KMS-11 (cell line): ENCODE measurements at regions not wholly inside any gene's neighbourhood (a gene's known extent, or its start where the extent isn't known, plus 50 kb on each side); places are given as distances from the start of the nearest gene placed in this dataset.

Experiments
- H2AFZ ChIP-seq: fragments of 200-600 bp; sonication (generic); 2 replicates; pipeline ENCODE4 v1.6.1; 2016; ENCODE audit warnings: antibody characterized with exemption, mixed run types, low read depth
- H3K27ac ChIP-seq: fragments of 200-600 bp; sonication (generic); 2 replicates; pipeline ENCODE4 v1.6.1; 2016; ENCODE audit warnings: mild to moderate bottlenecking, mixed run types
- H3K27me3 ChIP-seq: fragments of 200-600 bp; sonication (generic); 2 replicates; pipeline ENCODE4 v1.6.1; 2017; ENCODE audit warnings: mild to moderate bottlenecking, low read depth, mixed run types, moderate library complexity; ENCODE audit not compliant: insufficient read depth
- H3K36me3 ChIP-seq: fragments of 200-600 bp; sonication (generic); 2 replicates; pipeline ENCODE4 v1.6.1; 2017; ENCODE audit warnings: mild to moderate bottlenecking, mixed run types; ENCODE audit not compliant: insufficient read depth
- H3K4me1 ChIP-seq: fragments of 200-600 bp; sonication (generic); 2 replicates; pipeline ENCODE4 v1.6.1; 2016; ENCODE audit warnings: mild to moderate bottlenecking, low read depth, mixed run types; ENCODE audit not compliant: poor library complexity, severe bottlenecking
- H3K4me2 ChIP-seq: fragments of 200-600 bp; sonication (generic); 2 replicates; pipeline ENCODE4 v1.7.0; 2016; ENCODE audit warnings: mild to moderate bottlenecking, mixed run types
- H3K4me3 ChIP-seq: fragments of 200-600 bp; sonication (generic); IDR thresholded peaks from 2 replicates; pipeline ENCODE4 v1.6.1; 2017; ENCODE audit warnings: low read depth, low read length, mixed read lengths; ENCODE audit not compliant: insufficient read depth
- H3K79me2 ChIP-seq: fragments of 200-600 bp; sonication (generic); 2 replicates; pipeline ENCODE4 v1.6.1; 2016; ENCODE audit warnings: low read depth, mixed run types; ENCODE audit not compliant: insufficient read depth
- H3K9ac ChIP-seq: fragments of 200-600 bp; sonication (generic); 2 replicates; pipeline ENCODE4 v1.6.1; 2016; ENCODE audit warnings: mild to moderate bottlenecking, mixed run types
- H4K20me1 ChIP-seq: fragments of 200-600 bp; sonication (generic); 2 replicates; pipeline ENCODE4 v1.6.1; 2016; ENCODE audit warnings: mild to moderate bottlenecking, mixed run types; ENCODE audit not compliant: insufficient read depth
- TF ChIP-seq, protein P1 (sequence below): fragments of 200-600 bp; sonication (generic); conservative IDR thresholded peaks from 2 replicates; pipeline ENCODE4 v1.6.1; 2017; ENCODE audit warnings: low read depth, mild to moderate bottlenecking, antibody characterized with exemption, low read length, moderate library complexity, mixed read lengths

DNA sequence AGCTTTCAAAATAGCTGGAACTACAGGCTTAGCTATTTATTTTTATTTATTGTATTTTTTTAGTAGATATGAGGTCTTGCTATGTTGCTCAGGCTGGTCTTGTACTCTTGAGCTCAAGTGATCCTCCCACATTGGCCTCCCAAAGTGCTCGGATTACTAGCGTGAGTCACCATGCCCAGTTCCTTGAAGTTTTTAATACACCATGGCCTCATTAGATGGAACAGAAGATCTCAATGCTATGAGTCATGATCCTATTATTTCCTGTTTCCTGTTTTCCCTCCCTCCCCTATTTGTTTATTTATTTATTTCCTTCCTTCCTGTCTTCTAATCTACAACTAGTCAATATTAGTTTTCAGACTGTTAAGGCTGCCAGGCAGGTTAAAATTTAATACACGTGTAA lies 309.0 kb downstream of the CMPK2 start:
- TF ChIP-seq, protein P1, sequence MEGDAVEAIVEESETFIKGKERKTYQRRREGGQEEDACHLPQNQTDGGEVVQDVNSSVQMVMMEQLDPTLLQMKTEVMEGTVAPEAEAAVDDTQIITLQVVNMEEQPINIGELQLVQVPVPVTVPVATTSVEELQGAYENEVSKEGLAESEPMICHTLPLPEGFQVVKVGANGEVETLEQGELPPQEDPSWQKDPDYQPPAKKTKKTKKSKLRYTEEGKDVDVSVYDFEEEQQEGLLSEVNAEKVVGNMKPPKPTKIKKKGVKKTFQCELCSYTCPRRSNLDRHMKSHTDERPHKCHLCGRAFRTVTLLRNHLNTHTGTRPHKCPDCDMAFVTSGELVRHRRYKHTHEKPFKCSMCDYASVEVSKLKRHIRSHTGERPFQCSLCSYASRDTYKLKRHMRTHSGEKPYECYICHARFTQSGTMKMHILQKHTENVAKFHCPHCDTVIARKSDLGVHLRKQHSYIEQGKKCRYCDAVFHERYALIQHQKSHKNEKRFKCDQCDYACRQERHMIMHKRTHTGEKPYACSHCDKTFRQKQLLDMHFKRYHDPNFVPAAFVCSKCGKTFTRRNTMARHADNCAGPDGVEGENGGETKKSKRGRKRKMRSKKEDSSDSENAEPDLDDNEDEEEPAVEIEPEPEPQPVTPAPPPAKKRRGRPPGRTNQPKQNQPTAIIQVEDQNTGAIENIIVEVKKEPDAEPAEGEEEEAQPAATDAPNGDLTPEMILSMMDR: no peak
- H3K4me1 ChIP-seq: no peaks in the 10 kb centered on the region
- H3K4me2 ChIP-seq: no peak overlapping the region
- H3K36me3 ChIP-seq: no peaks in the 10 kb centered on the region
- no peak overlapping the region for H3K27ac ChIP-seq
- H3K27me3 ChIP-seq: no peaks in the 10 kb centered on the region
- no peak overlapping the region for H3K9ac ChIP-seq
- H3K4me3 ChIP-seq: no peak overlapping the region
- no peaks in the 10 kb centered on the region for H4K20me1 ChIP-seq
- no peak overlapping the region for H2AFZ ChIP-seq
- H3K79me2 ChIP-seq: no peaks in the 10 kb centered on the region

DNA sequence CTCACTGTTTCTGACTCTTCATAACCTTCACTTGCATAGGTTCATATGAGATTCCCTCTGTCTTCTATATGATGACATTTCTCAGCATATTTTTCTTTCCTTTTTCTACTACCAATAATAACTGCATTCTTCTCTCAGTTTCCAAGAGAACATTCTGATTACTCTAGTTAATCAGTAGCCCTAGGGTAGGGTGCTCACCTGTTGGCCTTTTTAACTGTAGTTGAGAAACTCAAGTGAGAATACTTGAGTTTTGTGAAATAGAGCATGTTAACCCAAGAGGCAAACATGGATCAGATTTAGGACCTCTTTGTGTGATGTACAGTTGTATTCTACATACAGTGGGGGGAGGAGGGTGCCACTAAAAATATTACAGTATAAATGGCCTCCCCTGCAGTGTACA lies 308.0 kb downstream of the CMPK2 start:
- TF ChIP-seq, protein P1: no peak
- H2AFZ ChIP-seq: no peak overlapping the region
- no peaks in the 10 kb centered on the region for H3K27me3 ChIP-seq
- H3K36me3 ChIP-seq: no peaks in the 10 kb centered on the region
- no peaks in the 10 kb centered on the region for H3K4me1 ChIP-seq
- no peak overlapping the region for H3K4me3 ChIP-seq
- H3K9ac ChIP-seq: no peak overlapping the region
- H3K79me2 ChIP-seq: no peaks in the 10 kb centered on the region
- H3K4me2 ChIP-seq: no peak overlapping the region
- no peaks in the 10 kb centered on the region for H4K20me1 ChIP-seq
- H3K27ac ChIP-seq: no peak overlapping the region

DNA sequence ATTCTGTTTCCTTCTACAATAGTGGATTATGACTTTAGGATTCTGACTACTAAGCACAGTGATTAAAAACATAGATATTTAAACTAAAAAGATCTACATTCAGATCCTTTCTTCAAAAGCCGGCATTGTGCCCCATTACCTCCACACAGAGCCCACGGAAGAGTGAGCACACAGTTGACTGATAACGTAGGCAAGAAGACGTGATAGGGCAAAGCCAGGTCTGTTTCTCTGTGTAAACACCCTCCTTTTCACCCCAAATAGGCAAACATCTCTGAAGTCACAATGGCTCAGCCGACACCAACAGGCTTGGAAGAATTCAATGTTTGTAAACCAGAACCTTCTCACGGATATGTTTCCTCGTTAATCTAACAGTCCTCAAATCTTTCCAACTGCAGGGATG lies 302.9 kb downstream of the CMPK2 start:
- Histone ChIP-seq H4K20me1 (no peaks in the 10 kb centered on the region), H3K36me3 (no peaks in the 10 kb centered on the region), H3K27ac (no peak overlapping the region), H3K4me2 (no peak overlapping the region), H3K79me2 (no peaks in the 10 kb centered on the region), H3K4me1 (no peaks in the 10 kb centered on the region), H3K9ac (no peak overlapping the region), H3K4me3 (no peak overlapping the region), H2AFZ (no peak overlapping the region), H3K27me3 (no peaks in the 10 kb centered on the region)
- TF ChIP-seq, protein P1: no peak

DNA sequence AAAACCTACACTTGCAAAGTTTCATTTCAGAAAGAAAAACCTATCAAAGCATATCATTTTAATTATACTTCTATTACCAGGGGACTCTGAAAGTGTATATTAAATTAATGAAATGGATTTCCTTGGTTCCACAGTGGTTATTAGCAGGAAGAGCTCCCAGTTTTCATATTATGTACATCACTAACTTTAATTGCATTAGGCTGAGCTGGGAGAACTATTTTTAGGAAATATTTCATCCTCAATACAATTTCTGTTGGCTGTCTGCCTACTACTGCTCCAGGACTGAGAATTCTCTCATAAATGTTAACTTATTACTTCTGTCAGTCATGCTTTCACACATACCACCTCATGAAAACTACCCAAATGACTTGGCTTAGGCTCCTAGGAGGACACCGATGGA lies 301.4 kb downstream of the CMPK2 start:
- Histone ChIP-seq H3K36me3 (no peaks in the 10 kb centered on the region), H3K4me1 (no peaks in the 10 kb centered on the region), H2AFZ (no peak overlapping the region), H3K79me2 (no peaks in the 10 kb centered on the region), H3K27me3 (no peaks in the 10 kb centered on the region), H3K27ac (no peak overlapping the region), H3K4me3 (no peak overlapping the region), H4K20me1 (no peaks in the 10 kb centered on the region), H3K9ac (no peak overlapping the region), H3K4me2 (no peak overlapping the region)
- TF ChIP-seq, protein P1: no peak

DNA sequence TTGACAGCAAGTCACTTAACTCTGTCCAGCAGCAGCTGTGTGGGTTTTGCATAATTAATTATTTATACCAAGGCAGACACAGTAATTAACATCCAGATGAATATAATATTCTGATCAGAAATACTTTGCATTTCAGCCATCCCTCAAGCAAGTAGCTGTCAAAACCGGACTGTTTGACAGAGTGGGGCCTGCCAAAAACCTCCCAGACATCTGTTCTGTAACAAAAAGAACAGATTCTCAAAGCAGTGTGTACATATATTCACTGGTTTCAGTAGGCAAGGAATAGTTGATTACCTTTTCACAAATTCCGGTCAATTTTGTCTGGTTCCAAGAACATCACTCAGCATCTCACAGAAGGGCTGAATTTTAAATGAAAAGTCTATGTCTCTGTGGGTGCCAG lies 291.6 kb downstream of the CMPK2 start:
- no peaks in the 10 kb centered on the region for H3K36me3 ChIP-seq
- no peaks in the 10 kb centered on the region for H4K20me1 ChIP-seq

More for the DNA sequence above, 291.6 kb downstream of the CMPK2 start:
- no peak overlapping the region for H3K9ac ChIP-seq
- TF ChIP-seq, protein P1: no peak
- no peaks in the 10 kb centered on the region for H3K79me2 ChIP-seq
- no peaks in the 10 kb centered on the region for H3K4me1 ChIP-seq
- H3K27me3 ChIP-seq: no peaks in the 10 kb centered on the region
- H3K4me3 ChIP-seq: no peak overlapping the region
- H3K4me2 ChIP-seq: no peak overlapping the region
- H3K27ac ChIP-seq: no peak overlapping the region
- no peak overlapping the region for H2AFZ ChIP-seq
